ENCODE measurements at regions not wholly inside any gene's neighbourhood (a gene's known extent, or its start where the extent isn't known, plus 50 kb on each side); places are given as distances from the start of the nearest gene placed in this dataset.

GRCh38 chr3:64293121-64293520, 67.9 kb upstream of the PRICKLE2 start (continued):
- TF ChIP-seq ZNF672 (CRISPR knock-in tag; IDR thresholded peaks at IDR 0.05) (no peak), SPEN (CRISPR knock-in tag; IDR thresholded peaks at IDR 0.05; ENCODE audit: low read depth) (no peak), MAFG (CRISPR knock-in tag; IDR thresholded peaks at IDR 0.05) (no peak)

GRCh38 chr3:64291956-64292355, 66.7 kb upstream of the PRICKLE2 start:
- Histone ChIP-seq H3K27ac (ENCODE audit: extremely low read length, insufficient read depth, low read length) (no peak overlapping the region), H3K79me2 (ENCODE audit: insufficient read depth, low read length) (no peaks in the 10 kb centered on the region), H4K20me1 (ENCODE audit: insufficient read depth, low read length) (no peaks in the 10 kb centered on the region), H3K4me1 (ENCODE audit: insufficient read depth, low read length) (no peaks in the 10 kb centered on the region), H3K4me3 (replicated peaks in 1 of 3; ENCODE audit: insufficient read depth in 1 of 3, low read depth in 2 of 3, low read length in 3 of 3) (no peak overlapping the region), H3K4me2 (ENCODE audit: low read depth, low read length) (no peak overlapping the region), H3K9me3 (ENCODE audit: low read length) (peaks cover 6% of the 10 kb centered on the region), H3K27me3 (ENCODE audit: control insufficient read depth in 1 of 2, insufficient read depth in 2 of 2, low read length in 2 of 2) (0 out of 5 replicates have a peak, but pooled peaks cover 0 to 3% of the 10 kb centered on the region in 2 experiments), H3K36me3 (replicated peaks in 1 of 2; ENCODE audit: control insufficient read depth in 1 of 2, insufficient read depth in 2 of 2, low read length in 2 of 2) (no peaks in the 10 kb centered on the region), H2AFZ (ENCODE audit: low read length) (no peak overlapping the region), H3K9ac (ENCODE audit: insufficient read depth, low read depth, low read length) (no peak overlapping the region)
- DNase-seq (ENCODE audit: low spot score) (no peak), FAIRE-seq (no peak), ATAC-seq (no peak)
- CTCF ChIA-PET (ENCODE audit: low intra/inter-chr PET ratio, low total read pairs), result no interaction called here
- BruUV-seq (replicated peaks), result no TSS peak
- intact Hi-C loops (cut with micrococcal nuclease; ENCODE audit: unreplicated experiment), result no loop called here
- WGBS (ENCODE audit: low lambda C conversion rate), result 48% methylated on average over 4 of the region's 4 CpGs
- POLR2A ChIA-PET, result no interaction called here
- in situ Hi-C loops (cut with HindIII; ENCODE audit: extremely low pct_ligation_motif_present, low pct_unique_long_range_greater_than_20kb), result no loop called here
- TF ChIP-seq CERS6 (CRISPR knock-in tag; IDR thresholded peaks at IDR 0.05) (no peak), MLXIP (CRISPR knock-in tag; IDR thresholded peaks at IDR 0.05; ENCODE audit: borderline replicate concordance) (no peak), ZFP36L1 (CRISPR knock-in tag; IDR thresholded peaks at IDR 0.05) (no peak), GABPB1 (CRISPR knock-in tag; IDR thresholded peaks at IDR 0.05) (no peak), ZBTB26 (CRISPR knock-in tag; IDR thresholded peaks at IDR 0.05; ENCODE audit: borderline replicate concordance) (no peak), ZNF878 (CRISPR knock-in tag; IDR thresholded peaks at IDR 0.05) (no peak), ZNF407 (CRISPR knock-in tag; IDR thresholded peaks at IDR 0.05; ENCODE audit: not compliant biosample characterization) (no peak)

Measured in HepG2 (cell line).